CD4-positive, alpha-beta T cell treated with Interleukin-6 for 4 hours (primary cell): ENCODE measurements at regions not wholly inside any gene's neighbourhood (a gene's known extent, or its start where the extent isn't known, plus 50 kb on each side); places are given as distances from the start of the nearest gene placed in this dataset.
"Not testable (repeated sequence)": the region's sequence is repeated elsewhere in the genome, so short reads cannot be mapped to it uniquely, and the experiment has no call there.

ENCODE experiments used
- DNase-seq: peaks from one replicate; pipeline ENCODE4 v3.0.0-alpha.2; 2020; ENCODE audit warnings: mixed read lengths

DNA sequence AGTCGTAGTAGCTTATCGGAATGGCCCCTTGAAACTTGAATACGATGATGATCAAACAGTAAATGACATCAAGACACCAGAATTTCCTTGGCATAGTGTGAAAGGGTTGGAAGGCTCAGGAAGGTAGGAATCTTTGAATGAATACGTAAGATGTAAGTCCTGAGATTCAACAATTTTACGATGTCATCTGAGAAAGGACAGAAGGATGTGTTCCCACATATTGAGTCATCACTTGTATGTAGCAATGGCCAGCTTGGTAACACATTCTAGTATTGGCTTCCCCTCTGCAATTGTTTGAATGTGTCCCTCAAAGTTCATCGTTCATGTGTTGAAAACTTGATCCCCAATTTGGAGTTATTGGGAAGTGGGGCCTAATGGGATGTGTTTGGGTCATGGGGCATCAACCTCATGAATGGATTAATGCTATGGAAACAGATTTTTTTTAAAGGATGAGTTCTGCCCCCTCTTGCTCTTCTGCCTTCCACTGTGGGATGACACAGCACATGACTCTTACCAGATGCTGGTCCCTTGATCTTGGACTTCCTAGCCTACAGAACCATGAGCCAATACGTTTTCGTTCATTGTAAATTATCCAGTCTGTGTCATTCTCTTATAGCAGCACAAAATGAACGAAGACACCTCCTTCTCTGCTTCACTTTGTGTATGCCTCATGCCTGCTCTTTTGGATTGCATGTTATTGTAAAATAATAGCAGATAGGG lies 284.6 kb downstream of the BCAT1 start:
- DNase-seq, result no peak

GRCh38 chr12:24661657-24662096 lies 287.2 kb downstream of the BCAT1 start:
- DNase-seq, result no peak

DNA sequence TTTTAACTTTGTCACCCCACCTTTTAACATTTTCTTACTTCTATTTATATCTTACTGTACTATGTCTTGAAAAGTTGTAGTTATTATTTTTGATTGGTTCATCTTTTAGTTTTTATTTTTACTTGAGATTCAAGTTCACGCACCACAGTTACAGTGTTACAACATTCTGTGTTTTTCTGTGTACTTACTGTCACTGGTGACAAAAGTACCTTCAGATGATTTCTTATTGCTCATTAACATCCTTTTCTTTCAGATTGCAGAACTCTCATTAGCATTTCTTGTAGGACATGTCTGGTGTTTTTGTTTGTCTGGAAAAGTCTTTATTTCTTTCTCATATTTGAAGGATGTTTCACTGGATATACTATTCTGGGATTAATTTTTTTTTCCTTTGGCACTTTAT lies 289.9 kb downstream of the BCAT1 start:
- no peak for DNase-seq

DNA sequence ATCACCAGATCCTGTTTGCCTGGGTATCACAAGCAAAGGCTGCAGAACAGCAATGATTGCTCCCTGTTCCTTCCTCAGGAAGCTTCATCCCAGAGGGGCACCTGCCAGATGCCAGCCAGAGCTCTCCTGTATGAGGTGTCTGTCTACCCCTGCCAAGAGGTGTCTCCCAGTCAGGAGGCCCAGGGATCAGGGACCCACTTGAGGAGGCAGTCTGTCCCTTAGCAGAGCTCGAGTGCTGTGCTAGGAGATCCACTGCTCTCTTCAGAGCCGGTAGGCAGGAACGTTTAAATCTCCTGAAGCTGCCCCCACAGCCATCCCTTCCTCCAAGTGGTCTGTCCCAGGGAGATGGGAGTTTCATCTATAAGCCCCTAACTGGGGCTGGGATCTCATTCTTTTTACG lies 294.6 kb downstream of the BCAT1 start:
- not testable (repeated sequence) for DNase-seq

DNA sequence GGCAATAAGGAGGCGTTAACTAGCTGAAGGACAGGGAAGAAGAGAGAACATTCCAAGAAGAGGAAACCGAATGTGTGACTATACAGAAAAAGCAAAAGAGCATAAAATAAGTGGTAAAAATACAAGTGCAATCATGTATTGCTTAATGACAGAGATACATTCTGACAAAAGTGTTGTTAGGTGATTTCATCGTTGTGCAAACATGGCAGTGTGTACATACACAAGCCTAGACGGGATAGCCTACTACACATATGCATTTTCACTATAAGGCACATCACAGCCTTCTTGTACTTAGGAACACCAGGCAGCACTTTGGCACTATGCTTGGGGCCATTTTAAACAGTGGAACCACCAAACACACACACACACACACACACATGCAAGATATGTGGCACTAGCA lies 299.3 kb downstream of the BCAT1 start:
- DNase-seq, result no peak

- DNase-seq, result no peak
Observed at GRCh38 chr12:24649209-24649608, 299.7 kb downstream of the BCAT1 start.

DNA sequence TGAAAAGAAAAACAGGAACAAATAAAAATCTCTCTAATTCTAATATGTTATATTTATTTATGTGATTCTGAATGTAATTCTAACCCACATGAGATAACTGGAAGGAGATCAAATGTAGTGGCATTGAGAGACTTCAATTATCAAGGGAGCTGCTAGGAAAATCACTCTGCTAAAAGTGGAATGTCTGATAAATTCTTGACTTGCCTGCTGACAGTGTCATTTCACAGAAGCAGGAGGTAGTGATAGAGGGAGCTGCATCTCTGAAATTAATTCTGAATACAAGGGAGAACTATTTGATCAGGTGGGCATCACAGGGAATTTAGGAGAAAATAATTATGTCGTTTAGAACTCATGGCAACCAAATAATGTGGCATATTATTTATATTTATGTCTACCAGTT lies 303.6 kb downstream of the BCAT1 start:
- no peak for DNase-seq

DNA sequence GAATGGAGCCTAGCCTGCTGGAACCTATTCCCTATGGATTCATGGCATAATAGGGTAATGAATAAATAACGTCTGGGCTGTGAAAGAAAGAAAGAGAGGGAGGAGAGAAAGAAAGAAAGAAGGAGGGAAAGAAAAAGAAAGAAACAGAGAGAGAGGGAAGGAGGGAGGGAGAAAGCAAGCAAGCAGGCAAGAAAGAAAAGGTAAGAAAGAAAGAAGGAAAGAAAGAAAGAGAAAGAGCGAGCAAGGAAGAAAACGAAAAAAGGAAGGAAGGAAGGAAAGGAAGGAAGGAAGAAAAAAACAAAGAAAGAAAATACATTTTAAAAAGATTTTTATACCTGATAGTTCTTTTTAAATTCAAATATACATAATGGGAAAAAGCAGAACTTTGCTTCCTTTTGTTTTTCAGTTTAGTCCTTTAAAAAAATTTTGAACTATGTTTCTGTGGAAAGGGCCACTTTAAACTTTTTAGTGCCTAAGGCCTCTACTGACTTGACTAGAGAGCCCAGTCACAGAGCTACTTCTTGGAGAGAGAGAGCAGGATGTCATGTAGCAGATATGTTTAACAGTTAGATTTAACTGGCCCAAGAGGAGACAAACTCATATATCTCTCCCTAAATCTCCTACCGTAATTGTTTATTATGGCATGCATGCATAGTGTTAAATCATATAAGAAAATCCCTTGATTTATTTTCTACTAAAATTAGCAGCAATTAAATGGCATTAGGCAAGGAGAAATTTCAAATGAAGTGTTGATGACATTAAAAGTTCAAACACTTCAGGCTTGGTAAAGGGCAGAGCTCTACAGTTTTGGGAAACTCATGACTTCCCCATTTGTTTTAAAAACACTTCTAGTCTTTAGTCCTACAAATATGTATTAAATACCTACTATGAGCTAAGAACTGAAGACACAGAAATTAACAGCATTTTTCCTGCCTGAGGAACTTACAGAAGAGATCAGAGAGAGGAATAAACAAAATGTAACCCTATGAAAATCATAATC lies 305.5 kb downstream of the BCAT1 start:
- no peak for DNase-seq

GRCh38 chr12:24639641-24640040 lies 309.3 kb downstream of the BCAT1 start:
- DNase-seq, result no peak

- DNase-seq, result no peak
Observed at GRCh38 chr12:24632466-24632865, 316.4 kb downstream of the BCAT1 start.

GRCh38 chr12:24631676-24632426 lies 317.1 kb downstream of the BCAT1 start:
- DNase-seq, result no peak

DNA sequence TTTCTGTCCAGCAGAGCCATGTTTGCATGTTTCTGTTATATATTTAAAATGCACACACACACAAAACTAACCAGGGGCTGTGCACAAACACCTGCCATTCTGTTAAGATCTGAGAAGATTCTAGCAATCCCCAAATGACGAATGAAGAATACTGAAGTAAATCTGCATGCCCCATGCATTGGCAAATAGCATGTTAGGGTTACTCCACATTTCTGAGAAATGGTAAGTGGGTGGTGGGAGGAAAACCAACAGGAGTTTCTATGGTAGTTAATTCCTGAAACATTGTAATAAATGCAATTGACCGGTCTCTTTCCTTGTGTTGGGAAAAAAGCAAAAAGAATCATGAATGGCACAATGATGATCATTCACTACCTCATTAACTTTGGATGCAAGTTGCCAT lies 318.0 kb downstream of the BCAT1 start:
- DNase-seq, result no peak

DNA sequence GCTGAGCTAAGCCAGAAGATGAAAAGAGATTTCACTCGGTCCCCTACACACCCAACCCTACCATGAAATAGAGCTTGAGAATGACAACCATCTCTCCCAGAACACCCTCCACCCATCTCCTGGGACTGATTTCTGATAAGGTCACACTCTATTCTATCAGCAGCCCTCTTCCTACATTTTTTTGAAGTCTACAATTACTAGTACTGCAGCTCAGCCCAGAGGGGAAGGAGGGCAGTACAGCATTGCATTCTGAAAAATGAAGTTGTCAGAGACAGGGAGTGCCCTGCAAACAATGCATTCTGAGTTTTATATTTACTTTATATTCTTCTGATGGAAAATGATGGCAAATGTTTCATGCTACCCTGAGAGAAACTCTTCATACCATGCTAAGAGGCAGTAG lies 318.5 kb downstream of the BCAT1 start:
- no peak for DNase-seq

DNA sequence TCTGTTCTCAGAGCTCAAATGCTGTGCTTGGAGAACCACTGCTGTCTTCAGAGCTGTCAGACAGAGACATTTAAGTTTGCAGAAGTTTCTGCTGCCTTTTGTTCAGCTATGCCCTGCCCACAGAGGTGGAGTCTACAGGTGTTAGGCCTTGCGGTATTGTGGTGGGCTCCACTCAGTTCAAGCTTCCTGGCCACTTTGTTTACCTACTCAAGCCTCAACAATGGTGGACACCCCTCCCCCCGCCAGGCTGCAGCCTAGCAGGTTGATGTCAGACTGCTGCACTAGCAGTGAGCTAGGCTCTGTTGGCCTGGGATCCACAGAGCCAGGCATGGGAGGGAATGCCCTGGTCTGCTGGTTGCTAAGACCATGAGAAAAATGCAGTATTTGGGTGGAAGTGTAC lies 323.8 kb downstream of the BCAT1 start:
- DNase-seq, result no peak

DNA sequence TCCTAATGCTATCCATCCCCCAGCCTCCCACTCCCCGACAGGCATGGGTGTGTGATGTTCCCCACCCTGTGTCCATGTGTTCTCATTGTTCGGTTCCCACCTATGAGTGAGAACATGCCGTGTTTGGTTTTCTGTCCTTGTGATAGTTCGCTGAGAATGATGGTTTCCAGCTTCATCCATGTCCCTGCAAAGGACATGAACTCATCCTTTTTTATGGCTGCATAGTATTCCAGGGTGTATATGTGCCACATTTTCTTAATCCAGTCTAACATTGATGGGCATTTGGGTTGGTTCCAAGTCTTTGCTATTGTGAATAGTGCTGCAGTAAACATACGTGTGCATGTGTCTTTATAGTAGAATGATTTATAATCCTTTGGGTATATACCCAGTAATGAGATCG lies 328.9 kb downstream of the BCAT1 start:
- not testable (repeated sequence) for DNase-seq

DNA sequence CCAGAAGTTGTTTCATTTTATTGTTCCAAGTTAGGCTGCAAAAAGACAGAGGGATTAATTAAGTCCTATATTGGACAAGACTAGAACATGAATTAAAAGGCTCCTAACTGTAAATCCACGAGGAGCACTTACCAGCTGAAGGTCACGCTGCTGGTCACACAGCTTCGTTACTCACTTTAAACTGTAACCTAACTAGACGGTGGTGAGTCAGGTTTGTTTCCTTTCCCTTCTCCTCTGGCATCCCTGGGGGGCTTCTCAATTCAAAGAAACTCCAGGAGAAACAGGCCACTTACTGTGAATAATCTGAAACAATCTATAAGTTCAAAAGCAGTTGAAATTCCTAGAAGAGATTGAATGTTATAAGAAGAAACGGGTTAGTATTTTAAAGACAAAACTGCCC lies 331.4 kb downstream of the BCAT1 start:
- no peak for DNase-seq

DNA sequence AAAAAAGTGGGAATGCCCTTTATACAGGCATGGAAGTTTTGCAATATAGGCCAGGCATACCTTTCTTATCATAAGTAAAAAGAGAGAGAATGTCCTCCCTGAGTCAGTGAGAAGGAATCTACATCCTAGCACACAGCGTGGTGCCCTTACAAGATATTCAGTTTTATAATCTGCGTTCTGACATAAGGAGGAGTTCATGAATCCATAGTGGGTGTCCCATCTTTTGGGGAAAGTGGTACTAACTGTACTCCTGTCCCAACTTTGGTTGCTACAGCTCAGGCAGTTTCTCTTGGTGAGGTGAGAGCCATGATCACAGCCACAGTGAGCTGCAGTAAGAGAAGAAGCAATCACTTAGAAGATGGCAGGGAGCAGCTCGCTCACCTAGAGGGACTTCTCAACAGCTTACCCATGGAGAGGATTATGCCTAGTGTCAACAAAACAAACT lies 332.9 kb downstream of the BCAT1 start:
- DNase-seq, result no peak

DNA sequence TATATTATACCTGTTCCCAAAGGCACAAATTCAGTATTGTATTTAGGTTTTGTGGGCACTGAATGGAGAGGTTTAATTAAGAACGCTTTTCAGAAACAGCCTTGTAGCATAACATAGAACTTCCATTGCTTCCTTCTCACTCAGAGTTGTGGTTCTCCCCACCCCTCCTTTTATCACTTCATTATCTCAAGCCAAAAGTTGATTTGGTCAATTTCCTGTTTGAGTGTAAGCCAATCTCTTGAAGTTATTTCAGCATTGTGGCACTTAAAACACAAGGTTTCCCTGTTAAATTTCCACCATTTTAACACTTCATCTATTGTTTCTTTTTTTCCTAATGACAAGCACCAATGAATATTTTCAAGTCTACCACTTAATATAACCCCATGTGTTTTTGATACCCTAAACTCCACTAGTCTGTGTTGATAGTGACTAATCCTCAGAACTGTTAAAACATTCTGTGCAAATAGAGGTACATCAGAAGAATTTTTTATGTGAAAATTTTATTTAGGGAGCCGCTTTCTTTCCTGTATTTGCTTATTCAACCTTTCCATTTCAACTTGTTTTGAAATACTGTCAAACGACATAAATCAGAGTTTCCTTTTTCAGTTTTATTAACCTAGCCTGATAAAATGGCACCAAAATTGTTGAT lies 340.1 kb downstream of the BCAT1 start:
- DNase-seq, result no peak

GRCh38 chr12:24608108-24608507 lies 340.8 kb downstream of the BCAT1 start:
- no peak for DNase-seq

DNA sequence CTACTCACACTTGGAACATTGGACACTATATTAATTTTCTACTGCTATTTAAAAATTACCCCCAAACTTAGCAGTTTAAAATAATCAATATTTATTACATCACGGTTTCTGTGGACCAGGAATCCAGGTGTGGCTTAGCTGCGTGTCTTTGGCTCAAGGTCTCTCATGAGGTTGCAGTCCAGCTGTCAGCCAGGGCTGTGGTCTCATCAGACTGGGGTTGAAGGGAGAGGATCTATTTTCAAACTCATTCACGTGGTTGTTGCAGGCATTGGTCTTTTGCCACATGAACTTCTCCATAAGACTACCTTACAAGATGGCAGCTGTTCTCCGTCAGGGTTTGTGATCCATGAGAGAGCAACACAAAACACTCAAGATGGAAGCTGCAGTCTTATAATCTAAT lies 343.0 kb downstream of the BCAT1 start:
- DNase-seq, result no peak

DNA sequence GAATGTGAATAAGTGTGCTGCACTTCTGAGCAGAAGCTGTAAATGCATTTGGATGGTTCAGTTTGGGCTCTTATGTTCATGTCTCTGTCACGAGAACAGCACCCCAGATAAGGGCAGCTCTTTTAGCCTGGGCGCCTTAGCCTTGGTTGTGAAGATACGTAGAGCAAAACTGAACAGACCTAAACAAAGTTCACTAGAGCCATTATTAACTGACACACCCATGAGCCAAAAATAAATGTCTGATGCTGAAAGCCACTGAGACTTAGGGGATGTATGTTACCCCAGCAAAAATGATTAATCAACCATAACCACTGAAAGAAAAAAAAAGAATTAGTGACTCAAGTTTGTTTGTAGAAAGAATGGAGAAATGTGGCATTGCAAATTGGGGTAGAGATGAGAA lies 343.4 kb downstream of the BCAT1 start:
- DNase-seq, result no peak

DNA sequence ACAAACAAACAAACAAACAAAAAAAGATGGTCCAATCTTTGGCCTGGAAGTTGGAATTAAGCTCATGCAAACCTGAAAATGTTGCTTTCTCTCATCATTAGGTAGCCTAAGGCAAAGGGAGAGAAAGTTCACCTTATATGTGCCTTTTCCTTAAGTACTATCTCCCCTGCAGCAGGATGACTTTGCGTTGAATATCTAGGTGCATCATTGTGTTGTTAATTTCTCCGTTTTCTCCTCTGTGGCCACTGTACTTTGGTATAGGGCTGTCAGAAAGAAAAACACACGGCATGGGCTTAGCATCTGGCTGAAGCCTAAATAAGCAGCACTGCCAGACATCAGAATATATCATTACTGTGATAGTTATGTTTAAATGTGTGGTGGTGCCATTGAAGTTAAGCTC lies 345.5 kb downstream of the BCAT1 start:
- no peak for DNase-seq

DNA sequence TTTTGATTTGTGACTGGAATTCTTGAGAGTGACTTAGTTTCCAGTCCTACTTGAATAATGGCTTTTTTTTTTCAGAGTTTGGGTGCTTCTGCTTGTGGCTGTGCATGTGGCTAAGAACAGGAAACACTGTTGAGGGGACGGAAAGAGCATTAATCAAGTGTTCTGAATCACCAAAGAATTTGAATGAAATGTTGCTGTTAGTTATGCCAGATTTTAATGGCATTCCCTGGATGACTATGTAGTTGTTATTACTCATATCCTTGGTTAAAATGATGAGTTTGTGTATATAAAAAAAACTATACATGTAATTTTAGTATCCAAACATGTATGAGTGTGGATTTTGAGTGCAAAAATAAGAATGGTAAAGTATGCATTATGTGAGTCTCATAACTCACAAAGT lies 347.9 kb downstream of the BCAT1 start:
- DNase-seq, result no peak
